Kidney (tissue), 13 donors: ENCODE measurements at regions not wholly inside any gene's neighbourhood (a gene's known extent, or its start where the extent isn't known, plus 50 kb on each side); places are given as distances from the start of the nearest gene placed in this dataset.

Experiments used
- DNase-seq, 5 donors: peaks; one replicate each; pipeline ENCODE4 v3.0.0-alpha.2; 2013 to 2020
- FAIRE-seq: peaks from 2 replicates; lab custom pipeline; 2012; peaks lifted over from hg19 to GRCh38; lab: Jason Lieb, UNC
- H3K27ac ChIP-seq, 2 donors: one replicate each; pipeline ENCODE4 v1.7.0; 2013; ENCODE audit warnings: low read depth in 2 of 2, low read length in 2 of 2, inconsistent platforms in 1 of 2
- H3K27me3 ChIP-seq: one replicate; pipeline ENCODE4 v1.7.1; 2013; ENCODE audit warnings: low read length, inconsistent platforms; ENCODE audit not compliant: control insufficient read depth, insufficient read depth
- H3K36me3 ChIP-seq, 3 donors: one replicate each; pipeline versions ENCODE4 v1.7.0 to v1.7.1; 2013; ENCODE audit warnings: low read length in 3 of 3, control low read depth in 1 of 3, inconsistent platforms in 1 of 3; ENCODE audit not compliant: insufficient read depth in 3 of 3, control insufficient read depth in 2 of 3
- H3K4me1 ChIP-seq, 3 donors: one replicate each; pipeline versions ENCODE4 v1.7.0 to v1.7.1; 2013; ENCODE audit warnings: low read length in 3 of 3, inconsistent platforms in 1 of 3, low read depth in 1 of 3; ENCODE audit not compliant: control insufficient read depth in 2 of 3, insufficient read depth in 2 of 3
- H3K4me3 ChIP-seq, 3 donors: one replicate each; pipeline versions ENCODE4 v1.7.0 to v1.8.1; 2013; ENCODE audit warnings: low read length in 3 of 3, control low read depth in 1 of 3, inconsistent platforms in 1 of 3
- H3K9ac ChIP-seq, 3 donors: one replicate each; pipeline versions ENCODE4 v1.7.0 to v1.7.1; 2013; ENCODE audit warnings: low read length in 3 of 3, control low read depth in 1 of 3, inconsistent platforms in 1 of 3
- H3K9me3 ChIP-seq, 3 donors: one replicate each; pipeline versions ENCODE4 v1.7.0 to v1.7.1; 2013; ENCODE audit warnings: low read length in 3 of 3, control low read depth in 1 of 3, inconsistent platforms in 1 of 3; ENCODE audit not compliant: control insufficient read depth in 2 of 3, insufficient read depth in 1 of 3
- intact Hi-C: fragments of 100-400 bp; cut with DNase I; formaldehyde crosslinking; loops from one replicate; pipeline ENCODE4 v1.11.1; 2022
- TF ChIP-seq, protein P1 (sequence below): IDR thresholded peaks from 3 replicates; pipeline ENCODE4 v1.5.1; 2012; ENCODE audit warnings: mild to moderate bottlenecking, moderate library complexity, borderline replicate concordance; ENCODE audit not compliant: insufficient read depth; ENCODE audit errors: extremely low read depth
- donor health status: control.
- donor health status: control.
- donor health status: control.
- donor health status: control.
- donor health status: control.
- donor health status: DM: yes; HTN: yes; CAD: no.
- donor health status: Normal renal cell carcinoma (clear cell type).

DNA sequence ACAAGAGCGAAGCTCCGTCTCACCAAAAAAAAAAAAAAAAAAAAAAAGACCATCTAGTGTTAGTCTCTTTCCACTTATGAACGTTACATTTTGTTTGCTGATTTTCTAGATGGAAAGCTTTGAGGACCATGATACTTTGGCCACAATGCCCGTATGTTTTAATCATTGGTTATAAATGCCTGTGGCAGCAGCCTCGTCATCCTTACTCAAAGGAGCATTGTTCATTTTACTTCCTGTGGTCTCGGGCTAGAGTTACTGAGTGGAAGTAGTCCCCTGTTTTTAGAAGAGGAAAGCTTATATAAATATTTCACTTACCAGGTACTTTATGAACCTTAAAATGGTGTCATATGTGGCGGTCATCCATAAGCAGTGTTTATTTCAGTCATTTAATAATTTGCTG is 359.9 kb downstream of the AEBP2 start:
- Histone ChIP-seq H3K9ac (no peak overlapping the region), H3K27ac (no peak overlapping the region), H3K36me3 (no peaks in the 10 kb centered on the region), H3K4me1 (no peaks in the 10 kb centered on the region), H3K4me3 (no peak overlapping the region), H3K27me3 (no peaks in the 10 kb centered on the region), H3K9me3 (no peaks in the 10 kb centered on the region)
- intact Hi-C loops: no loop called here
- peak in 1 of 5 donors; percentile 6 for DNase-seq
- no peak for FAIRE-seq
- TF ChIP-seq, protein P1, sequence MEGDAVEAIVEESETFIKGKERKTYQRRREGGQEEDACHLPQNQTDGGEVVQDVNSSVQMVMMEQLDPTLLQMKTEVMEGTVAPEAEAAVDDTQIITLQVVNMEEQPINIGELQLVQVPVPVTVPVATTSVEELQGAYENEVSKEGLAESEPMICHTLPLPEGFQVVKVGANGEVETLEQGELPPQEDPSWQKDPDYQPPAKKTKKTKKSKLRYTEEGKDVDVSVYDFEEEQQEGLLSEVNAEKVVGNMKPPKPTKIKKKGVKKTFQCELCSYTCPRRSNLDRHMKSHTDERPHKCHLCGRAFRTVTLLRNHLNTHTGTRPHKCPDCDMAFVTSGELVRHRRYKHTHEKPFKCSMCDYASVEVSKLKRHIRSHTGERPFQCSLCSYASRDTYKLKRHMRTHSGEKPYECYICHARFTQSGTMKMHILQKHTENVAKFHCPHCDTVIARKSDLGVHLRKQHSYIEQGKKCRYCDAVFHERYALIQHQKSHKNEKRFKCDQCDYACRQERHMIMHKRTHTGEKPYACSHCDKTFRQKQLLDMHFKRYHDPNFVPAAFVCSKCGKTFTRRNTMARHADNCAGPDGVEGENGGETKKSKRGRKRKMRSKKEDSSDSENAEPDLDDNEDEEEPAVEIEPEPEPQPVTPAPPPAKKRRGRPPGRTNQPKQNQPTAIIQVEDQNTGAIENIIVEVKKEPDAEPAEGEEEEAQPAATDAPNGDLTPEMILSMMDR: no peak

DNA sequence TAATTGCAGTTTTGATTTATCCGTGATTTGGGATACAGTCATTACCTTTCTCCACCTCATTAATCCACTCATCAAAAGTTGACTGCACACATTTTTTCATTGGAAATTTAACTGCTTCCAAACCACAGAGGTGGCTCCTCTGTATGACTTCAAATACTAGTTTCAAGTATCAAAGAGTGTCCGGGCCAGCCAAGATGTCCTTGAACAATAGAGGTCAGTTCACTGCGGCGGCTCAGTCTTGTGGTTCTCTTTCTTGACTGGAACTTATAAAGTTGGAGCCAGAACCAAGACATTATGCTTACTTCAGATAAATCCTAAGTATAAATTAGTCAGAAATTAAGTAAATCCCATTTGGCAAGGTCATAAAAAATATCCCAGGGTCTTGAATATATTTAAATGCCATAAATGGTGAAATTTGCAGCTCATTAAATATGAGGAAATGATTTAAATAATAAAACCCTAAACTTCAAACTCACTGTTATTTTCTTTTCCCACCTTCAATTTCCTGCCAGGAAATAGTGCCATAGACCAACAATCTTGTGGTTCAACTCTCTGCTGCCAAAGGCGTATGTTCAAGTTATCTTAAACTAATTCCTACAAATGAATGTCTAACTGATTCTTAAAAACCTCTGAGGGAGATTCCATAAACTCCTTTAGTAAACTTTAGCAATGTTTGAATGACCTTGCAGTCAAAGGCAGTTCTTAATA is 360.8 kb downstream of the AEBP2 start:
- H3K27ac ChIP-seq: peak overlapping the region in 1 of 2 donors; percentile 49
- FAIRE-seq: no peak

DNA sequence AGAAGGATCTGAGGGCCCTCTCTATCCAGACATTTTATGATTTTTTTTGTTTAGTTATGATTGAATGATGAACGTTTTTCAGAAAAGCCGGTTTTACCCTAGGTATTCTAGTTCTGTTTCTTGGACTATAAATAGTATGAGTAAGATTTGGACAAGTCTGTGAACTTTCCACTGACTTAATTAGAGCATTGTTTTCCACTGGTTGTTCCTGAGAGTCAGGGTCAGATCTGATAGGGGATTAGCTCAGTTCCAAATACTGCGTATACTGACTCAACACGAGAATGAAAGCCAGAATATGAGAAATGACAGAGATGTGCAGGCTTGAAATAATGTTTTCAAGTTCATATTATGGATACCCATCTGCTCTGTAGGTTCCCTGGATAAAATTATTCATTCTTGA is 361.6 kb downstream of the AEBP2 start:
- Histone ChIP-seq H3K9me3 (no peaks in the 10 kb centered on the region), H3K27ac (no peak overlapping the region), H3K9ac (no peak overlapping the region), H3K4me1 (no peaks in the 10 kb centered on the region), H3K4me3 (no peak overlapping the region), H3K27me3 (no peaks in the 10 kb centered on the region), H3K36me3 (no peaks in the 10 kb centered on the region)
- DNase-seq: no peak
- TF ChIP-seq, protein P1: no peak
- no peak for FAIRE-seq
- intact Hi-C loops: no loop called here

More for the DNA sequence above, 360.8 kb downstream of the AEBP2 start:
- Histone ChIP-seq H3K9me3 (no peaks in the 10 kb centered on the region), H3K27me3 (no peaks in the 10 kb centered on the region), H3K4me1 (no peaks in the 10 kb centered on the region), H3K4me3 (no peak overlapping the region), H3K9ac (no peak overlapping the region), H3K36me3 (no peaks in the 10 kb centered on the region)
- peak in 3 of 5 donors; percentile 17 to 47 (median 33) for DNase-seq
- TF ChIP-seq, protein P1: no peak
- intact Hi-C loops: no loop called here
